Natural killer cell treated with Interleukin-12 subunit alpha and Interleukin-12 subunit beta and Interleukin-15 and Interleukin-18, amount 100 ng/mL, for 72 hours (primary cell): ENCODE measurements at regions not wholly inside any gene's neighbourhood (a gene's known extent, or its start where the extent isn't known, plus 50 kb on each side); places are given as distances from the start of the nearest gene placed in this dataset.

Source experiments
- ATAC-seq, 2 donors: fragments of 150-1000 bp; cut with Tn5 transposase in 1 of 2; sonication (Bioruptor Pico), chemical (Tn5 transposase) in 1 of 2; 2 replicates each; pipeline ENCODE4 v1.10.0; 2021
- DNase-seq: peaks from one replicate; pipeline ENCODE4 v3.0.0; 2022; ENCODE audit warnings: low spot score
- H3K27ac Mint-ChIP-seq, 2 donors: 1 replicate in 1 of 2; 2 replicates in 1 of 2; pipeline ENCODE4 v1.8.0; 2022; ENCODE audit warnings: mixed read lengths in 2 of 2, mild to moderate bottlenecking in 1 of 2, moderate library complexity in 1 of 2
- H3K27me3 Mint-ChIP-seq, 2 donors: 1 replicate in 1 of 2; 2 replicates in 1 of 2; pipeline ENCODE4 v1.8.0; 2022; ENCODE audit warnings: mixed read lengths in 2 of 2
- H3K36me3 Mint-ChIP-seq: one replicate; pipeline ENCODE4 v1.8.0; 2022; ENCODE audit warnings: mixed read lengths
- H3K4me1 Mint-ChIP-seq, 2 donors: 1 replicate in 1 of 2; 2 replicates in 1 of 2; pipeline ENCODE4 v1.8.0; 2022; ENCODE audit warnings: low read depth in 2 of 2, mixed read lengths in 2 of 2, mild to moderate bottlenecking in 1 of 2
- H3K4me3 Mint-ChIP-seq: one replicate; pipeline ENCODE4 v1.8.0; 2022; ENCODE audit warnings: mixed read lengths
- H3K9me3 Mint-ChIP-seq: 2 replicates; pipeline ENCODE4 v1.8.0; 2022; ENCODE audit warnings: mixed read lengths

GRCh38 chr7:155188357-155188756, 109.3 kb upstream of the INSIG1 start:
- Mint-ChIP-seq H3K9me3 (peaks cover 11% of the 10 kb centered on the region), H3K27ac (peak overlapping the region in 1 of 2 donors; percentile 26)
- ATAC-seq = no peak

GRCh38 chr7:155188821-155189581, 108.7 kb upstream of the INSIG1 start:
- DNase-seq (no peak), ATAC-seq (no peak)
- peaks cover 27 to 37% of the 10 kb centered on the region in 2 donors for H3K4me1 Mint-ChIP-seq
- peak overlapping the region; percentile 13 for H3K4me3 Mint-ChIP-seq
- H3K27me3 Mint-ChIP-seq = peaks cover 6 to 8% of the 10 kb centered on the region in 2 donors
- peaks cover 18% of the 10 kb centered on the region for H3K36me3 Mint-ChIP-seq
- peaks cover 11% of the 10 kb centered on the region for H3K9me3 Mint-ChIP-seq
- H3K27ac Mint-ChIP-seq = peak overlapping the region in 1 of 2 donors; percentile 26

More at GRCh38 chr7:155188357-155188756, 109.3 kb upstream of the INSIG1 start:
- peak overlapping the region; percentile 13 for H3K4me3 Mint-ChIP-seq
- DNase-seq = no peak
- peaks cover 27 to 31% of the 10 kb centered on the region in 2 donors for H3K4me1 Mint-ChIP-seq
- H3K36me3 Mint-ChIP-seq = peaks cover 18% of the 10 kb centered on the region
- H3K27me3 Mint-ChIP-seq = peaks cover 8% of the 10 kb centered on the region in 2 donors

GRCh38 chr7:155189590-155189989, 108.1 kb upstream of the INSIG1 start:
- H3K27ac Mint-ChIP-seq = no peak overlapping the region
- peaks cover 18% of the 10 kb centered on the region for H3K36me3 Mint-ChIP-seq
- DNase-seq = no peak
- no peak for ATAC-seq
- peaks cover 11% of the 10 kb centered on the region for H3K9me3 Mint-ChIP-seq
- no peak overlapping the region for H3K4me3 Mint-ChIP-seq
- peaks cover 27 to 37% of the 10 kb centered on the region in 2 donors for H3K4me1 Mint-ChIP-seq
- peaks cover 6 to 8% of the 10 kb centered on the region in 2 donors for H3K27me3 Mint-ChIP-seq

GRCh38 chr7:155190688-155191087, 107.0 kb upstream of the INSIG1 start:
- Mint-ChIP-seq H3K36me3 (peaks cover 9% of the 10 kb centered on the region), H3K4me1 (peaks cover 27 to 37% of the 10 kb centered on the region in 2 donors), H3K4me3 (peak overlapping the region; percentile 54), H3K27me3 (peaks cover 6 to 8% of the 10 kb centered on the region in 2 donors), H3K9me3 (peaks cover 2% of the 10 kb centered on the region), H3K27ac (peak overlapping the region; percentile 24 to 53)
- DNase-seq = peak; percentile 64
- peak; percentile 59 to 84 for ATAC-seq

GRCh38 chr7:155191137-155191536, 106.5 kb upstream of the INSIG1 start:
- DNase-seq = peak; percentile 32
- no peak for ATAC-seq
- peaks cover 27 to 37% of the 10 kb centered on the region in 2 donors for H3K4me1 Mint-ChIP-seq
- peak overlapping the region in 1 of 2 donors; percentile 83 for H3K27ac Mint-ChIP-seq
- H3K36me3 Mint-ChIP-seq = peaks cover 12% of the 10 kb centered on the region
- peaks cover 6 to 8% of the 10 kb centered on the region in 2 donors for H3K27me3 Mint-ChIP-seq
- peaks cover 4% of the 10 kb centered on the region for H3K9me3 Mint-ChIP-seq
- H3K4me3 Mint-ChIP-seq = peak overlapping the region; percentile 54

- Mint-ChIP-seq H3K4me1 (peaks cover 27 to 37% of the 10 kb centered on the region in 2 donors), H3K27ac (peak overlapping the region; percentile 63 to 83), H3K27me3 (peaks cover 6 to 8% of the 10 kb centered on the region in 2 donors), H3K36me3 (peaks cover 18% of the 10 kb centered on the region), H3K4me3 (peak overlapping the region; percentile 69), H3K9me3 (peaks cover 8% of the 10 kb centered on the region)
- DNase-seq (peak; percentile 53), ATAC-seq (peak in 1 of 2 donors; percentile 65)
Measured at GRCh38 chr7:155191901-155192478, 105.7 kb upstream of the INSIG1 start.

GRCh38 chr7:155192961-155193640, 104.6 kb upstream of the INSIG1 start:
- peaks cover 8% of the 10 kb centered on the region for H3K9me3 Mint-ChIP-seq
- peaks cover 6 to 8% of the 10 kb centered on the region in 2 donors for H3K27me3 Mint-ChIP-seq
- peak; percentile 44 for DNase-seq
- H3K4me1 Mint-ChIP-seq = peaks cover 28 to 37% of the 10 kb centered on the region in 2 donors
- peak overlapping the region; percentile 63 to 83 for H3K27ac Mint-ChIP-seq
- no peak for ATAC-seq
- peaks cover 18% of the 10 kb centered on the region for H3K36me3 Mint-ChIP-seq
- no peak overlapping the region for H3K4me3 Mint-ChIP-seq

GRCh38 chr7:155193716-155194115, 104.0 kb upstream of the INSIG1 start:
- Mint-ChIP-seq H3K27ac (no peak overlapping the region), H3K4me1 (peaks cover 30 to 33% of the 10 kb centered on the region in 2 donors), H3K27me3 (peaks cover 6 to 8% of the 10 kb centered on the region in 2 donors), H3K9me3 (peaks cover 8% of the 10 kb centered on the region), H3K4me3 (peak overlapping the region; percentile 55), H3K36me3 (peaks cover 18% of the 10 kb centered on the region)
- ATAC-seq (no peak), DNase-seq (peak; percentile 49)

- Mint-ChIP-seq H3K36me3 (peaks cover 18% of the 10 kb centered on the region), H3K4me1 (peaks cover 35 to 39% of the 10 kb centered on the region in 2 donors), H3K27ac (no peak overlapping the region), H3K9me3 (peaks cover 8% of the 10 kb centered on the region), H3K27me3 (peaks cover 6 to 8% of the 10 kb centered on the region in 2 donors), H3K4me3 (peak overlapping the region; percentile 55)
- ATAC-seq (no peak), DNase-seq (peak; percentile 51)
Measured at GRCh38 chr7:155194382-155195140, 103.1 kb upstream of the INSIG1 start.

- Mint-ChIP-seq H3K4me1 (peaks cover 38 to 39% of the 10 kb centered on the region in 2 donors), H3K9me3 (peaks cover 12% of the 10 kb centered on the region)
Measured at GRCh38 chr7:155195939-155196523, 101.6 kb upstream of the INSIG1 start.

GRCh38 chr7:155198196-155198892, 99.3 kb upstream of the INSIG1 start:
- Mint-ChIP-seq H3K27me3 (no peaks in the 10 kb centered on the region), H3K36me3 (peaks cover 11% of the 10 kb centered on the region), H3K4me3 (peak overlapping the region; percentile 73), H3K9me3 (peaks cover 12% of the 10 kb centered on the region), H3K27ac (peak overlapping the region; percentile 87 to 88), H3K4me1 (peaks cover 24 to 25% of the 10 kb centered on the region in 2 donors)
- peak; percentile 25 to 68 for ATAC-seq
- DNase-seq = no peak

More at GRCh38 chr7:155195939-155196523, 101.6 kb upstream of the INSIG1 start:
- peaks cover 18% of the 10 kb centered on the region for H3K36me3 Mint-ChIP-seq
- DNase-seq (no peak), ATAC-seq (no peak)
- H3K4me3 Mint-ChIP-seq = peak overlapping the region; percentile 44
- H3K27ac Mint-ChIP-seq = peak overlapping the region in 1 of 2 donors; percentile 88
- H3K27me3 Mint-ChIP-seq = peaks cover 3 to 8% of the 10 kb centered on the region in 2 donors
